Osteoblast (primary cell): ENCODE measurements at regions not wholly inside any gene's neighbourhood (a gene's known extent, or its start where the extent isn't known, plus 50 kb on each side); places are given as distances from the start of the nearest gene placed in this dataset.

ENCODE experiments used
- DNase-seq: peaks from one replicate; pipeline ENCODE4 v3.0.0; 2011; ENCODE audit warnings: low spot score, mixed read lengths; ENCODE audit not compliant: insufficient read length; ENCODE audit errors: missing footprints
- H2AFZ ChIP-seq: 2 replicates; pipeline ENCODE4 v1.6.0; 2011; ENCODE audit warnings: mild to moderate bottlenecking, low read length
- H3K27ac ChIP-seq: 2 replicates; pipeline ENCODE4 v1.5.1; 2011; ENCODE audit warnings: mild to moderate bottlenecking, low read depth, low read length, moderate library complexity
- H3K27me3 ChIP-seq: 2 replicates; pipeline ENCODE4 v1.6.0; 2012; ENCODE audit warnings: mild to moderate bottlenecking, control low read depth, inconsistent platforms, low read length, moderate library complexity; ENCODE audit not compliant: insufficient read depth
- H3K36me3 ChIP-seq: 2 replicates; pipeline ENCODE4 v1.5.1; 2011; ENCODE audit warnings: mild to moderate bottlenecking, low read length, control low read depth, moderate library complexity; ENCODE audit not compliant: insufficient read depth
- H3K4me1 ChIP-seq: 2 replicates; pipeline ENCODE4 v1.5.1; 2011; ENCODE audit warnings: mild to moderate bottlenecking, low read length, control low read depth, moderate library complexity; ENCODE audit not compliant: insufficient read depth
- H3K4me2 ChIP-seq: 2 replicates; pipeline ENCODE4 v1.6.0; 2011; ENCODE audit warnings: mild to moderate bottlenecking, low read length; ENCODE audit not compliant: insufficient read depth
- H3K4me3 ChIP-seq: fragments of 200-600 bp; sonication (generic); 3 replicates; pipeline ENCODE4 v1.5.1; 2012; ENCODE audit warnings: mild to moderate bottlenecking, low read length, inconsistent platforms; ENCODE audit not compliant: insufficient read depth
- H3K79me2 ChIP-seq: 2 replicates; pipeline ENCODE4 v1.6.0; 2012; ENCODE audit warnings: mild to moderate bottlenecking, low read length, control low read depth, inconsistent platforms; ENCODE audit not compliant: insufficient read depth
- H3K9me3 ChIP-seq: 2 replicates; pipeline ENCODE4 v1.5.1; 2011; ENCODE audit warnings: low read depth, low read length, control low read depth
- H4K20me1 ChIP-seq: 2 replicates; pipeline ENCODE4 v1.6.0; 2012; ENCODE audit warnings: mild to moderate bottlenecking, low read length, control low read depth; ENCODE audit not compliant: insufficient read depth
- CTCF ChIP-seq: IDR thresholded peaks from 2 replicates; pipeline ENCODE4 v1.5.1; 2011; ENCODE audit warnings: mild to moderate bottlenecking, low read depth, low read length, moderate library complexity; ENCODE audit errors: extremely low read depth

DNA sequence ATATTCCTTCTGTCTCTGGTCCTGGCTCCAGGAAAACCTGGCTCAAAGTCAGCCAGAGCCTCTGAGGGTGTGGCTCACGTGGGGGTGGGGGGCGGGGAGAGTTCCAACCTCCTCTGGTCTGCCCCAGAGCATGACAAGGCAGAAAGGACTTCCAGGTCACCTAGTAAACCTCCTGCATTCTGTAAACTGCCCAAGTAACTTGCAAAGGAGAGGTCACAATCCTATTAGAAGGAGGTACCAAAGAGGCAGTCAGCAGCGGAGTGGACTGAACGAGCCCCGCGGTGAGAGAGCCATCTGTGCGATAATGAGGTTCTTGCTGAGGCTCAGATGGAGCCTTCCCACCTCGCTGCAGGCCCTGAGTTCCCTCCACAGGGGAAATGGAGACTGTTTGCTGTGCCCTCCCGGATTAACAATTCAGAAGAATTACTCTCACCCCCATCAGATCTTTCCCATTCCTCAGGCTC, 58.9 kb upstream of the GATA6 start:
- H3K27me3 ChIP-seq, result peaks cover 6% of the 10 kb centered on the region
- DNase-seq, result no peak
- H4K20me1 ChIP-seq, result no peaks in the 10 kb centered on the region
- no peak for TF ChIP-seq CTCF
- H3K4me3 ChIP-seq, result no peak overlapping the region
- no peak overlapping the region for H3K4me2 ChIP-seq
- no peaks in the 10 kb centered on the region for H3K79me2 ChIP-seq
- H3K27ac ChIP-seq, result no peak overlapping the region
- H3K9me3 ChIP-seq, result no peaks in the 10 kb centered on the region
- H2AFZ ChIP-seq, result no peak overlapping the region
- H3K4me1 ChIP-seq, result no peaks in the 10 kb centered on the region
- no peaks in the 10 kb centered on the region for H3K36me3 ChIP-seq

DNA sequence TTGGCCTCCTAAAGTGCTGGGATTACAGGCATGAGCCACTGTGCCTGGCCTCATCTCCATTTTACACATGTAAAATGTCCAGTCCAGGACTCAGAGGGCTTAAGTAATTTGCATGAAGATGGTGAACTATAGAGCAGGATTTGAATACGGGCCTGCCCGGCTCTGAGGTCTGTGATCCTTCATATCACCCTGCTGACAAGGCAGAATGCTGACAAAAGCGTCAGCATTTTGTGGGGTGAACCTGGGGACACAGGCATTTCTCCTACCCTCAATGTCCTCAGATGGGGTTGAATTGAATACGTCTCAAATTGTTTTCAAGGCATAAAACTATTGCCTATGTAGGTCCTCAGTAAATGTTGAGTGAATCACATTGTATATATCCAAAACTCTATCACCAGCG, 57.2 kb upstream of the GATA6 start:
- no peaks in the 10 kb centered on the region for H3K4me1 ChIP-seq
- H3K4me2 ChIP-seq, result no peak overlapping the region
- peaks cover 9% of the 10 kb centered on the region for H3K27me3 ChIP-seq
- no peaks in the 10 kb centered on the region for H3K9me3 ChIP-seq
- H3K4me3 ChIP-seq, result no peak overlapping the region
- H3K27ac ChIP-seq, result no peak overlapping the region
- H2AFZ ChIP-seq, result no peak overlapping the region
- DNase-seq, result no peak
- no peak for TF ChIP-seq CTCF
- no peaks in the 10 kb centered on the region for H3K36me3 ChIP-seq
- H4K20me1 ChIP-seq, result no peaks in the 10 kb centered on the region
- no peaks in the 10 kb centered on the region for H3K79me2 ChIP-seq

GRCh38 chr18:22113144-22113844, 56.1 kb upstream of the GATA6 start:
- Histone ChIP-seq H2AFZ (no peak overlapping the region), H3K79me2 (no peaks in the 10 kb centered on the region), H3K27me3 (peaks cover 9% of the 10 kb centered on the region), H3K9me3 (no peaks in the 10 kb centered on the region), H3K4me3 (no peak overlapping the region), H3K27ac (no peak overlapping the region), H3K4me2 (no peak overlapping the region), H3K4me1 (no peaks in the 10 kb centered on the region), H3K36me3 (no peaks in the 10 kb centered on the region), H4K20me1 (no peaks in the 10 kb centered on the region)
- TF ChIP-seq CTCF, result no peak
- DNase-seq, result peak; percentile 46

- H3K4me3 ChIP-seq, result no peak overlapping the region
- H2AFZ ChIP-seq, result no peak overlapping the region
- H3K36me3 ChIP-seq, result no peaks in the 10 kb centered on the region
- H4K20me1 ChIP-seq, result no peaks in the 10 kb centered on the region
- peaks cover 9% of the 10 kb centered on the region for H3K27me3 ChIP-seq
- H3K4me2 ChIP-seq, result no peak overlapping the region
- DNase-seq, result no peak
- no peak for TF ChIP-seq CTCF
- no peak overlapping the region for H3K27ac ChIP-seq
- no peaks in the 10 kb centered on the region for H3K4me1 ChIP-seq
- no peaks in the 10 kb centered on the region for H3K9me3 ChIP-seq
- H3K79me2 ChIP-seq, result no peaks in the 10 kb centered on the region
Observed at GRCh38 chr18:22114526-22115321, 54.7 kb upstream of the GATA6 start.
